ENCODE measurements at regions not wholly inside any gene's neighbourhood (a gene's known extent, or its start where the extent isn't known, plus 50 kb on each side); places are given as distances from the start of the nearest gene placed in this dataset.

- no peaks in the 10 kb centered on the region for H3K36me3 ChIP-seq (ENCODE audit: control insufficient read depth in 2 of 2, insufficient read depth in 2 of 2, low read length in 1 of 2)
- CTCF ChIA-PET = interaction anchor here (1.0 to 2.5 kb wide), 2 partner anchors 8 to 250 kb away, joined by 3 to 14 read pairs; no protein-coding TSS in a partner anchor
- no peak overlapping the region for H3K9ac ChIP-seq (ENCODE audit: control insufficient read depth, insufficient read depth, low read length)
- no peaks in the 10 kb centered on the region for H3K27me3 ChIP-seq (replicated peaks in 1 of 2; ENCODE audit: control insufficient read depth in 2 of 2, insufficient read depth in 2 of 2, low read length in 1 of 2)
- WGBS (ENCODE audit: insufficient coverage, insufficient replicate concordance, low lambda C conversion rate, missing lambda C conversion rate) = 61% methylated on average over 4 of the region's 4 CpGs
- DNase-seq (ENCODE audit: low read depth, low spot score) (no peak), ATAC-seq (no peak), FAIRE-seq (no peak)
- H3K27ac ChIP-seq (ENCODE audit: control insufficient read depth, insufficient read depth) = no peak overlapping the region
- BruUV-seq (replicated peaks) = no TSS peak
- H3K4me1 ChIP-seq (ENCODE audit: control insufficient read depth, insufficient read depth, low read length) = no peaks in the 10 kb centered on the region
- RAD21 ChIA-PET (ENCODE audit: unreplicated experiment) = no interaction called here
- H2AFZ ChIP-seq (ENCODE audit: control insufficient read depth, low read depth, low read length) = no peak overlapping the region
- H3K9me3 ChIP-seq (replicated peaks; ENCODE audit: control insufficient read depth, insufficient read depth, low read length) = no peaks in the 10 kb centered on the region
- no peak overlapping the region for H3K4me2 ChIP-seq (ENCODE audit: control insufficient read depth, insufficient read depth)
- no peaks in the 10 kb centered on the region for H4K20me1 ChIP-seq (ENCODE audit: control insufficient read depth, insufficient read depth)
- POLR2A ChIA-PET = interaction anchor here (1.9 kb wide), 1 partner anchor 8 kb away, joined by 8 read pairs; no protein-coding TSS in a partner anchor
- SMC1A ChIA-PET (ENCODE audit: uncharacterized antibody, unreplicated experiment) = interaction anchor here (3.2 to 6.7 kb wide), 2 partner anchors 8 kb away, joined by 14 to 67 read pairs; no protein-coding TSS in a partner anchor
- intact Hi-C loops (cut with micrococcal nuclease; ENCODE audit: unreplicated experiment) (no loop called here), in situ Hi-C loops (cut with MboI) (no loop called here)
- no peaks in the 10 kb centered on the region for H3K79me2 ChIP-seq (ENCODE audit: control insufficient read depth, insufficient read depth, low read length)
- H3K4me3 ChIP-seq = no peak overlapping the region
- TF ChIP-seq NRF1 (conservative IDR thresholded peaks at IDR 0.05; ENCODE audit: low read depth, low read length) (no peak), ZBTB11 (CRISPR knock-in tag; IDR thresholded peaks at IDR 0.05) (no peak), HCFC1 (IDR thresholded peaks at IDR 0.05; ENCODE audit: low read length) (no peak), SRF (IDR thresholded peaks at IDR 0.05; ENCODE audit: low read depth in 2 of 2, low read length in 2 of 2) (no peak), IRF3 (IDR thresholded peaks at IDR 0.05) (no peak), STAT1 (conservative IDR thresholded peaks at IDR 0.05) (no peak), RAD21 (IDR thresholded peaks at IDR 0.05; ENCODE audit: insufficient read depth, low read depth, low read length) (no peak), PBX3 (IDR thresholded peaks at IDR 0.05; ENCODE audit: insufficient replicate concordance, low read depth, low read length) (no peak), NFYB (IDR thresholded peaks at IDR 0.05; ENCODE audit: insufficient read depth, low read depth, low read length) (no peak), SREBF2 (IDR thresholded peaks at IDR 0.05; ENCODE audit: low read length) (no peak), BHLHE40 (IDR thresholded peaks at IDR 0.05; ENCODE audit: borderline replicate concordance in 1 of 2, low read depth in 2 of 2, low read length in 1 of 2) (no peak), ATF2 (IDR thresholded peaks at IDR 0.05; ENCODE audit: low read length) (no peak), CREB1 (IDR thresholded peaks at IDR 0.05; ENCODE audit: low read depth) (no peak), TAF1 (IDR thresholded peaks at IDR 0.05; ENCODE audit: borderline replicate concordance, low read depth, low read length) (no peak), ZNF384 (IDR thresholded peaks at IDR 0.05; ENCODE audit: borderline replicate concordance, low read depth, low read length) (no peak), GABPA (IDR thresholded peaks at IDR 0.05; ENCODE audit: low read depth) (no peak), SMC3 (IDR thresholded peaks at IDR 0.05; ENCODE audit: borderline replicate concordance, low read length) (no peak), USF2 (IDR thresholded peaks at IDR 0.05; ENCODE audit: borderline replicate concordance, low read depth, low read length) (no peak)
These were observed 177.7 kb upstream of the TNFAIP3 start for GRCh38 chr6:137689377-137689776.
